HG03575 (cell line): ENCODE measurements at regions not wholly inside any gene's neighbourhood (a gene's known extent, or its start where the extent isn't known, plus 50 kb on each side); places are given as distances from the start of the nearest gene placed in this dataset.
"Not testable (repeated sequence)": the region's sequence is repeated elsewhere in the genome, so short reads cannot be mapped to it uniquely, and the experiment has no call there.

Experiments used
- ATAC-seq: cut with Tn5 transposase; IDR thresholded peaks from one replicate; pipeline ENCODE4 v1.9.1; 2021; ENCODE audit not compliant: unreplicated experiment, insufficient number of reproducible peaks, low FRiP score; ENCODE audit errors: extremely low read depth

DNA sequence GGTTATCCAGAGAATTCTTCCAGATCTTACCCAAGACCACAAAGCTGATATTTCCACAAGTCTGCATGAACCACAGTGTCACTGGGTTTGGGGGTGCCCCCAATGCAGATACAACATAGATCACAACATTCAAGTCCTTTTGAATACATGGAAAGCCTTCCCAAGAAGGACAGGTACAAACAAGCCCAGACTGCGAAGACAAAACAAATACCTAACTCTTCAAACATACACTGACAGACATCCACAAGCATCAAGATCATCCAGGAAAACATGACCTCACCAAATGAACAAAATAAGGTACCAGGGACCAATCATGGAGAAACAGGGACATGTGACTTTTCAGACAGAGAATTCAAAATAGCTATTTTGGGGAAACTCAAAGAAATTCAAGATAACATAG is 93.1 kb downstream of the MDH1 start:
- no peak for ATAC-seq

DNA sequence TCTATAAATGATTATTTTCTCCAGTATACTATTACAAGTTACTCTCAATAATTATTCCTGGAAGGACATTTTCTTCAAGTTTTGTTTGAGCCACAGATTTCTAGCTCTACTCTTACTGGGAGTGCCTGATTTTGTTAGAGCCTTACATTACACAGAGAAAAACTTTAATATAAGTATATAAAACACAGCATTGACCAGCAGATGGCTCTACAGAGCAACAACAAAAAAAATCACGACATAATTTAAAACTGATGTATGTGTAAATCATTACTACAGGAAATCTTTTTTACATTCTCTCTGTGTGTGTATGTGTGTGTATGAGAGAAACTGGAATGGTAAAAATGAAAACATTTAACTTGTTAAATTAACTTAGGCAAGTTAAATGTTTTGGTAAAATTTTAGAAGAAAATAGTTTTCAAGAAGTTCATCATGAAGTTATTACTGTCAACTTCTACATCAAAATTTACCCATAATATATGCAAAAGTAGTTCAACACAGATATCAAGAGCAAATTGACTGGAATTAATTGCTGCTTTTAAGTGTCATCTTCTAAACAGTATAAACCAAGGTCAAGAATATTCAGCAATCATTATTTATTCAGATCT is 103.3 kb downstream of the MDH1 start:
- no peak for ATAC-seq

- ATAC-seq = no peak
These were observed 106.8 kb downstream of the MDH1 start for GRCh38 chr2:63695583-63695982.

DNA sequence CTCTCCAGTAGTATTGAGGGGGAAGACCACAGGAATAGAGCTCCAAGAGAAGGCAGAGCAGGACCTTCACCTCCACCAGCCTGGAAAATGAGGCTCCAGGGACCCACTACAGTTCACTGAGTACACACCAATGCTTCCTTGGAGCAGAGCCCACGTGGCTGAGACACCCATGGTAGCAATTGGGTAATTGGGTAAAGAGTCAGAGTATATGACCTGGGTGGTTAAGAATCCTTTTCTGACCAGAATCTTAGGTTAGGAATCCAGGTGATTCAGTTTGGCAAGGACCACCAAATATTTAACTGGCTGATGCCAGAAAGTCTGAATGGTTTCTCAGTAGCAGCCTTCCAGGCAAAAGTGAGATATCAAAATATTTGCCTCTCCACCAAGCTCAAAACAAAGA is 107.7 kb downstream of the MDH1 start:
- no peak for ATAC-seq

- no peak for ATAC-seq
These were observed 108.4 kb downstream of the MDH1 start for GRCh38 chr2:63697160-63697559.

- peak; percentile 57 for ATAC-seq
These were observed 110.2 kb downstream of the MDH1 start for GRCh38 chr2:63698786-63699548.

- no peak for ATAC-seq
These were observed 110.7 kb downstream of the MDH1 start for GRCh38 chr2:63699549-63699839.

DNA sequence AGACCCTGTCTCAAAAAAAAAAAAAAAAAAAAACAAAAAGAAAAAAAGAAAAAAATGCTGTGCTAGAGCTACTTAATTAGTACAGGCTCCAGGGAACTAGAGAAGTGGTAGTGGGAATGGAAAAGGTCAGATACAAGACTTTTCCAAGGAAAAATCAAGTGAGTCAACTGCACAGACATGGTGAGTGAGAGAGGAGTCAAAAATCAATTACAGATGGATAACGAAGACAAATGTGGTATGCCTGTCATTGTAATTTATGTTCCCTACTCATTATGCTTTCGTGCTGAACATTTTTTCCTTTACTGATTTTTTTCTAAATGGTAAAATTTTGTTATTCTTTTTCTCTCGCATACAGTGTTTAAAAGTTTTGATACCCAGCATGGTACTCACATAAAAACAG is 111.5 kb downstream of the MDH1 start:
- no peak for ATAC-seq

GRCh38 chr2:63701406-63701805 is 112.6 kb downstream of the MDH1 start:
- ATAC-seq = no peak

- ATAC-seq = not testable (repeated sequence)
These were observed 117.3 kb downstream of the MDH1 start for GRCh38 chr2:63706084-63706483.

DNA sequence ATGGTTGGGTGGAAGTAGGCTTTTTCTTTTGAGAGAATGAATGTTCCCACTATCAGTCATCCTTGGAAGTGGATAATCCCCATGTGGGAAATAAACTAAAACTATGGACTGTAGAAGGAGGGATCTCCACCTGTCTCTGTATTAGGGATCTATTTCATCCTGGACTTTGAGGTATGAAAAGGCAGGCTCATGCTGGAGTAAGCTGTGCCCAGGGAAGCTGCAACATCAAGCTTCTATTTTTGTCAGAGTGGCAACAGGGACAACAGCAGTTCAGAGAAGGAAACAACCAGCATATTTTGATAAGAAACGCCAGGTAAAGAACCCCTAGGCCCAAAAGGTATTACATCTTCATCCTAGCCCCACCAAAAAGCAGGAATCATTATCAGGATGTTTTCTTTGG is 122.0 kb downstream of the MDH1 start:
- no peak for ATAC-seq

DNA sequence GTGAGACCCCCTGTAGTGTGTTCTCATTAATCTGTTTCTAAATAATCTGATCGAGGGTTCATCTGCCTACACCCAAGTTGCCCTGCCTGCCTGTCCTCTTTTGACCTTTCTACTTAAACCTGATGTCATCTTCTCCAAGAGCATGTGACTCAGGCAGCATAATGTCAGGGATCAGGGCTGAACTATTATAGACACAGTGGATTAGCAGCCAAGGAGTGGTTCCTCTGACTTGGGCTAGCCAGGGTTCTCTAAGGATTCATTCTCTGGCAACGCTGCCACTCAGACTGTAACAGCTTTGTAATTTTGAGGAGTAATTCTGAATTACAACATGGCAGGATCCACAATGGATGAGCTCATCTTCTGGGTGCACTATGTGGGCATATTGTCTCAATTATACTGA is 124.0 kb downstream of the MDH1 start:
- no peak for ATAC-seq

DNA sequence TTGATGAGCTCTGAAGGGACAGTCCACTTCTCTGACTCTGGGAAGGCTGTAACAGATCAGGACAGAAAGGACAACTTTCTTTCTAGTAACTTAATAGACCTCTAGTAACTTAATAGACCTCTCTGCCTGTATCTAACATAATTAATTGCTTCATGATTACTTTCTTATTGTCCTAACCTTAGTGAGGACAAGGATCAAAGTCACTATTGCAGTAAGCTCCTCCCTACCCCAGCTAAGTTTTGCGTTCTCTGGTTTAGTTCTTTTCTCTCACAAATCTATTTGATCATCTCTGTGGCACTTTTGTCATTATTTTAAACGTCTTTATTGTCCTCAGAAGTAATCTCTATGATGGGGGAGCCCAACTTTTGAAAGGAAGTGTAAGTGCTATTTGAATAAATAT is 125.5 kb upstream of the UGP2 start:
- no peak for ATAC-seq

DNA sequence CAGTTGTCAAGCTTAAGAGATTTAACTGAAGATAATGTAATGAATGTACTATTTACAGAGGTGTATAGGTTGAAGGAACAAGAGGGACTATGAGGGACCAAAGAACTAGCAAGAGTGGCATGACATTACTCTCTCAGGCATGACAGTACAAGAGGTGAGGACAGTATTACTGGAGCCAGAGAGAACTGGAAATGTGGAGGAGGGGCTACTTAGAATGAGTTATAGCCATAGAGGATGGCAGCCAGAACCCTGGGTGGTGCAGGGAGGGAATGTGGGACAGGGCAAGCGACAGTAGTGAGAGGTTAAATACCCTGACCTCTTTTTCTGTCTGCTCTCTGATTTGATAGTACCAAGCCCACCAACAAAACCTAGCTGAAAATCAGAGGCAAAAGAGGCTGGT is 122.6 kb upstream of the UGP2 start:
- no peak for ATAC-seq

GRCh38 chr2:63721082-63721424 is 120.6 kb upstream of the UGP2 start:
- no peak for ATAC-seq

- not testable (repeated sequence) for ATAC-seq
These were observed 119.4 kb upstream of the UGP2 start for GRCh38 chr2:63722284-63722683.

- ATAC-seq = no peak
These were observed 118.0 kb upstream of the UGP2 start for GRCh38 chr2:63723709-63724108.

- not testable (repeated sequence) for ATAC-seq
These were observed 116.5 kb upstream of the UGP2 start for GRCh38 chr2:63725212-63725611.

- ATAC-seq = no peak
These were observed 112.3 kb upstream of the UGP2 start for GRCh38 chr2:63729362-63729761.

DNA sequence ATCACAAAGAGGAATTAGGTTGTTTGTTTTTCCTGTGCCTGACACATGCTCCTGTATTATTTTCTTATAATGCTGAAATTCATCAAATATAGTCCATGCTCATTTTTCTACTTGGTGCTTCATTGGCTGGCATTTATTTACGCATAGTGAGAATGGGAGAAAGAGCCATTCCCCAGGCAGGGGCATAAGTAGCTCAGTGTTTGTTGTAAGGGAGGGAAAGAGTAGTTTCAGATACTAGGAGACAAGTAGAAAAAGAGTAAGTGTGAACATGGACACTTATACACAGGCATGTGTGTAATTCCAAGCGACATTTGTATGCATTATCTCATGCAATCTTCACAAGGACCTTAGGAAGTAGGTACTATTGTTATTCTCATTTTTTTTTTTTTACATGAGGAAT is 111.9 kb upstream of the UGP2 start:
- ATAC-seq = no peak

DNA sequence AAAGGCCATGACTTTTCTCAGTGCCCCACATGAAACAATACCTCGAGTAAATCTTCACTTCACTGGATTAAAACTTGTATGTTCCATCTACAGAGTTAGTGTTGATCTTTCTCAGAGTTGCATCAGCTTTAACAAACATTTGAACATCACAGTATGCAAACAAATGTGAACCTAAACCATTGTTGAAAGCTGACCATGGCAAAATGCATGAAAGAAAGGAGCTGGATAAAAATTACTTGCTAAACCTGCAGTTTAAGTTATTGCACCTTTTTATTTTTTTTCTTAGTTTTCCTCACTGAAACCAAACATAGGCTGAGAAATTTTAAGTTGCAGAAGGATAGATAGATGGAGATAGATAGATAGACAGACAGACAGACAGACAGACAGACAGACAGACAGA is 107.2 kb upstream of the UGP2 start:
- no peak for ATAC-seq
